ENCODE measurements at regions not wholly inside any gene's neighbourhood (a gene's known extent, or its start where the extent isn't known, plus 50 kb on each side); places are given as distances from the start of the nearest gene placed in this dataset.
"Not testable (repeated sequence)": the region's sequence is repeated elsewhere in the genome, so short reads cannot be mapped to it uniquely, and the experiment has no call there.

GRCh38 chr2:180255981-180256380, 248.9 kb upstream of the CWC22 start:
- no peak for DNase-seq (ENCODE audit: low read depth)
- H3K4me3 ChIP-seq (ENCODE audit: low read depth, low read length) = no peak overlapping the region
- TF ChIP-seq, protein P1, sequence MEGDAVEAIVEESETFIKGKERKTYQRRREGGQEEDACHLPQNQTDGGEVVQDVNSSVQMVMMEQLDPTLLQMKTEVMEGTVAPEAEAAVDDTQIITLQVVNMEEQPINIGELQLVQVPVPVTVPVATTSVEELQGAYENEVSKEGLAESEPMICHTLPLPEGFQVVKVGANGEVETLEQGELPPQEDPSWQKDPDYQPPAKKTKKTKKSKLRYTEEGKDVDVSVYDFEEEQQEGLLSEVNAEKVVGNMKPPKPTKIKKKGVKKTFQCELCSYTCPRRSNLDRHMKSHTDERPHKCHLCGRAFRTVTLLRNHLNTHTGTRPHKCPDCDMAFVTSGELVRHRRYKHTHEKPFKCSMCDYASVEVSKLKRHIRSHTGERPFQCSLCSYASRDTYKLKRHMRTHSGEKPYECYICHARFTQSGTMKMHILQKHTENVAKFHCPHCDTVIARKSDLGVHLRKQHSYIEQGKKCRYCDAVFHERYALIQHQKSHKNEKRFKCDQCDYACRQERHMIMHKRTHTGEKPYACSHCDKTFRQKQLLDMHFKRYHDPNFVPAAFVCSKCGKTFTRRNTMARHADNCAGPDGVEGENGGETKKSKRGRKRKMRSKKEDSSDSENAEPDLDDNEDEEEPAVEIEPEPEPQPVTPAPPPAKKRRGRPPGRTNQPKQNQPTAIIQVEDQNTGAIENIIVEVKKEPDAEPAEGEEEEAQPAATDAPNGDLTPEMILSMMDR (conservative IDR thresholded peaks at IDR 0.05; ENCODE audit: low read depth, low read length) = no peak

- no peak overlapping the region for H3K4me3 ChIP-seq (ENCODE audit: low read depth, low read length)
- no peak for DNase-seq (ENCODE audit: low read depth)
- TF ChIP-seq, protein P1 (conservative IDR thresholded peaks at IDR 0.05; ENCODE audit: low read depth, low read length) = no peak
Observed at GRCh38 chr2:180254872-180255271, 247.8 kb upstream of the CWC22 start.

GRCh38 chr2:180247658-180248057, 240.6 kb upstream of the CWC22 start:
- DNase-seq (ENCODE audit: low read depth) = no peak
- no peak overlapping the region for H3K4me3 ChIP-seq (ENCODE audit: low read depth, low read length)
- TF ChIP-seq, protein P1 (conservative IDR thresholded peaks at IDR 0.05; ENCODE audit: low read depth, low read length) = no peak

GRCh38 chr2:180246268-180246667, 239.2 kb upstream of the CWC22 start:
- TF ChIP-seq, protein P1 (conservative IDR thresholded peaks at IDR 0.05; ENCODE audit: low read depth, low read length) = no peak
- no peak overlapping the region for H3K4me3 ChIP-seq (ENCODE audit: low read depth, low read length)
- no peak for DNase-seq (ENCODE audit: low read depth)

DNA sequence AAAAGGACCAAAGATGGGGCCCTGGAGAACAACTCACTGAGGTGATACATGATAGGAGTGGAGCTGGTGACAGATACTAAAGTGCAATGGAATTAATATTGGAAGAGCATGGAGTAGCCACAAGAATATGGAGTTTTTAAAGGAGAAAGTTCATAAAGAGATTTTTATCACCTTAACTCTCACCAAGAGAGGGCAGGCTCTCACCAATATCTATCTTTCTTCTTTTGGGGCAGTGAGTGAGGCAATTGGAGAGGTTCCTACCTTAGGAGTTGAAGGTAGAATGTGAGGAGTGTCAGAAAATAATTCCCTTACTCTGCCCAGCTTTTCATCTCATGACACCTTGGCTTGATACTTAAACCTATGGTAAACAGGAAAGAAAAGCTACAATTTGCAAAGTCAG, 233.7 kb upstream of the CWC22 start:
- TF ChIP-seq, protein P1 (conservative IDR thresholded peaks at IDR 0.05; ENCODE audit: low read depth, low read length) = peak; percentile 57
- no peak for DNase-seq (ENCODE audit: low read depth)
- H3K4me3 ChIP-seq (ENCODE audit: low read depth, low read length) = no peak overlapping the region

GRCh38 chr2:180238729-180239128, 231.6 kb upstream of the CWC22 start:
- TF ChIP-seq, protein P1 (conservative IDR thresholded peaks at IDR 0.05; ENCODE audit: low read depth, low read length) = no peak
- DNase-seq (ENCODE audit: low read depth) = no peak

GRCh38 chr2:180236061-180236460, 229.0 kb upstream of the CWC22 start:
- H3K4me3 ChIP-seq (ENCODE audit: low read depth, low read length); DNase-seq (ENCODE audit: low read depth): not testable (repeated sequence)

More at GRCh38 chr2:180238729-180239128, 231.6 kb upstream of the CWC22 start:
- no peak overlapping the region for H3K4me3 ChIP-seq (ENCODE audit: low read depth, low read length)

DNA sequence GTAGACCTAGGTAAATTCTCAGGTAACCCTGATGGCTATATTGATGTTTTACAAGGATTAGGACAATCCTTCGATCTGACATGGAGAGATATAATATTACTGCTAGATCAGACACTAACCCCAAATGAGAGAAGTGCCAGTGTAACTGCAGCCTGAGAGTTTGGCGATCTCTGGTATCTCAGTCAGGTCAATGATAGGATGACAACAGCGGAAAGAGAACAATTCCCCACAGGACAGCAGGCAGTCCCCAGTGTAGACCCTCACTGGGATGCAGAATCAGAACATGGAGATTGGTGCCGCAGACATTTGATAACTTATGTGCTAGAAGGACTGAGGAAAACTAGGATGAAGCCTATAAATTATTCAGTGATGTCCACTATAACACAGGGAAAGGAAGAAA, 228.4 kb upstream of the CWC22 start:
- DNase-seq (ENCODE audit: low read depth); H3K4me3 ChIP-seq (ENCODE audit: low read depth, low read length): not testable (repeated sequence)

- not testable (repeated sequence) for H3K4me3 ChIP-seq (ENCODE audit: low read depth, low read length); DNase-seq (ENCODE audit: low read depth)
Observed at GRCh38 chr2:180234991-180235390, 227.9 kb upstream of the CWC22 start.
